CD4-positive, alpha-beta T cell treated with Interleukin-15 for 1 hour (primary cell): ENCODE measurements at regions not wholly inside any gene's neighbourhood (a gene's known extent, or its start where the extent isn't known, plus 50 kb on each side); places are given as distances from the start of the nearest gene placed in this dataset.

Experiments used
- DNase-seq: peaks from one replicate; pipeline ENCODE4 v3.0.0-alpha.2; 2020

GRCh38 chr10:31604646-31605170 is 285.7 kb downstream of the ZEB1 start:
- no peak for DNase-seq

- DNase-seq: no peak
Measured at GRCh38 chr10:31604096-31604495, 285.1 kb downstream of the ZEB1 start.

- DNase-seq: peak; percentile 83
Measured at GRCh38 chr10:31603235-31604087, 284.4 kb downstream of the ZEB1 start.

DNA sequence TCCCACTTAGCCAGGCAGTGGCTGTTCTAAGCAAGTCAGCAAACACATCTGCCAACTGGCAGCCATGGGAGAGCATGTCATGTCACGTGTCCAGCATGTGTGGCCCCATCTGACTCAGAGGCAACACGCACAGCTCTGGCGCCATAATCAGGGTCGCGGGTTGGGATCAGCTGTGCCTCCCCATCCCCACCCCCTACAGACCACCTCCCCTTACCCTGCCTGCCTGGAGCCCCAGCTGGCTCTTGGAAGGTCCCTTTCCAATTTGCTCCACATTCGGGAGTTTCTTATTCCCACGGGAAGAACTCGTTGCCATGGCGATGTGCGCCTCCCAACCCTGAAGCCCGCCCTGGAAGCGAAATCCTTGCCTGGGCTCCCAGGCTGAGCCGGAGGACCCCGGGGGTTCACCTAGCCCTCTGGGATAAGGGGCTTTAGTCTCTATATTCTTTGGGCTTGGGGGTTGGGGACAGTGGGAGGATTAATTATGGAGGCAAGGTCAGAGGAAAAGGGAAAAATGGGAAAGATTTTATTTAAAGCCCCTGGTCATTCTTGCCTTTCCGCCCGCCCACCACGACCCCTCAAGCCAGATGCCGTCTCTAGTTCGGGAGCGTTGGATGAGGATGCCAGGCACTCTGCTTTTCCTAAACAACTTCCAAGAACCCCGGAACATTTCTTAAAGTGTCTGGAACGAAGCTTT is 283.7 kb downstream of the ZEB1 start:
- no peak for DNase-seq

DNA sequence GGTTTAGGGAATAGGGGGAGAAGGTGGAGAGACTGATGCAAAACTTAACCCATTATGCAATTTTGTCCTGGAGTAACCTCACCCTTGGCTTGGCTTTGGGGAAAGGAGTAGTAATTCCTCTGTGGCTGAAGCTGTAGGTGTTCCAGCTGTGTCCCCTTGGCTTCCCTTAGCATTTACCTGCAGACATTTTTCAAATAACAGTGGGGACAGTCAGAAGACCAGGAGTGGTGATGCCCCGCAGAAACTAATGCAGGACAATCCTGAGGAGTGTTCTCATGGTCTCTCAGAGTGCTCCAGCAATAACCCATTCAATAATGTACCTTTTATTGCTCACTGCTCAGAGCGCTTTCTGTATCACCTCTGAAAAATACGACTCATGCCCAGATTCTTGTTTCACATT is 282.1 kb downstream of the ZEB1 start:
- DNase-seq: no peak

DNA sequence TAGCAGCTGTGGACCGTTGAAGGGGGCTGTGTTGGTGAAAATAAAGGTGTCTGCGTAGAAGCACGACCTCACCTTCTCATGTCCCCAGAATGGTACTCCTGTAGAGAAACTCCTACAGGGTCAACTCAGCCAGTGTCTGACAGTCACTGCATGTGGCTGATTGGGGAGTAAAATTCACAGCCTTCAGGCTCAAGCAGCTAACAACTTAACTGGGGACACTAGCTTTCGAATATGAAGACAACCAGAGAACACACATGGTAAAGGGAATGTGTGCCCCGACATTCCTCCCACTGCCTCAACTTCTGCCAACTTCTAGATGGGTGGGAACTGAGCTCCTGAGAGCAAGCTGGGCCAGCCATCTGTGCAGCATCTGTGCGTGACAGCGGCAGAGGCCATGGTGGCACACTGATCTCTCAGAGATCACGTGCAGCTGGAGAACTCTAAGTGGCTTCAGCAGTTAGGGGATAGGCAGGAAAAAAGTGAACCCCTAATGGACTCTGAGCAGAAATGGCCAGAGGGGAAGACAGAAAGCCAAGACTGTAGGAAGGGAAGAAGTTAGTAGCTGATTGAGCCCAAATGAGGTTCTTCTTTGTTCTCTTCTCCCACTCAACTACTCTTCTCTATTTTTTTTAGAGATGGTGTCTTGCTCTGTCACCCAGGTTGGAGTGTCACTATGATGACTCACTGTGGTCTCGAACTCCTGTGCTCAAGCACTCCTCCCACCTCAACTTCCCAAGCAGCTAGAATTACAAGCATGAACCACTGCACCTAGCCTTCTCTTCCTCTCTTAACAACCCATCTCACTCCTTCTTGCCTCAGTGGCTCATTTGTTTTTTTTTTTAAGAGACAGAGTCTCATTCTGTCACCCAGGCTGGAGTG is 280.8 kb downstream of the ZEB1 start:
- no peak for DNase-seq

DNA sequence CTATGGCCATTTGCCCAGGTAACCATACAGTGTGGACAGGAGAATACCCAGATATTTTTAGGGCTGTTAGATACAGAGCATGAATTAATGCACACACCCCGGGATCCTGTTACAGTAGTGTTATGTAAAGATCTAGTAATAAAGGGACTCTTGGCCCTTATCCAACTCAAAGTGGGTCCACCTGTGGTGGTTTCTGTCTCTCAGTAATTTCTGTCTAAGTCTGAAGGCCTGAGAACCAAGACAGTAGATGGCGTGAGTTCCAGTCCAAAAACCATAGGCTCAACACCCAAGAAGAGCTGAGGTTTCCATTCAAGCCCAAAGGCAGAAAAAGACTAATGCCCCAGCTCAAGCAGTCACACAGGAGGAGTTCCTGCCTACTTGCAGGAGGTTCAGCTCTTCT is 277.7 kb downstream of the ZEB1 start:
- no peak for DNase-seq

- DNase-seq: no peak
Measured at GRCh38 chr10:31595992-31596391, 277.0 kb downstream of the ZEB1 start.

- DNase-seq: no peak
Measured at GRCh38 chr10:31594347-31594873, 275.4 kb downstream of the ZEB1 start.

- DNase-seq: no peak
Measured at GRCh38 chr10:31593124-31593523, 274.1 kb downstream of the ZEB1 start.

DNA sequence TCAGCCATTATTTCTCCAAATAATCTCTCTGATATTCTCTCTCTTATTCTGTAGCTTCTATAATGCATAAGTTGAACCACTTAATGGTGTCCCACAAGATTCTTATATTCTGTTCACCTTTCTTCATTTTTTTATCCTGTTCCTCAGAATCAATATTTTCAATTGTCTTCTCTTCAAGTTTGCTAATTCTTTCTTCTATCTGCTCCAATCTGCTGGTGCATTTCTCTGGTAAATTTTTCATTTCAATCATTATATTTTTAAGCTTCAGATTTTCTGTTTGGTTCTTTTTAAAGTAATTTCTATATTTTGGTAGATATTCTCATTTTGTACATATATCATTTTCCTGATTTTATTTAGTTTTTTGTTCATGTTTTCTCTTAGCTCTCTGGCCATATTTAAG is 272.6 kb downstream of the ZEB1 start:
- DNase-seq: no peak

DNA sequence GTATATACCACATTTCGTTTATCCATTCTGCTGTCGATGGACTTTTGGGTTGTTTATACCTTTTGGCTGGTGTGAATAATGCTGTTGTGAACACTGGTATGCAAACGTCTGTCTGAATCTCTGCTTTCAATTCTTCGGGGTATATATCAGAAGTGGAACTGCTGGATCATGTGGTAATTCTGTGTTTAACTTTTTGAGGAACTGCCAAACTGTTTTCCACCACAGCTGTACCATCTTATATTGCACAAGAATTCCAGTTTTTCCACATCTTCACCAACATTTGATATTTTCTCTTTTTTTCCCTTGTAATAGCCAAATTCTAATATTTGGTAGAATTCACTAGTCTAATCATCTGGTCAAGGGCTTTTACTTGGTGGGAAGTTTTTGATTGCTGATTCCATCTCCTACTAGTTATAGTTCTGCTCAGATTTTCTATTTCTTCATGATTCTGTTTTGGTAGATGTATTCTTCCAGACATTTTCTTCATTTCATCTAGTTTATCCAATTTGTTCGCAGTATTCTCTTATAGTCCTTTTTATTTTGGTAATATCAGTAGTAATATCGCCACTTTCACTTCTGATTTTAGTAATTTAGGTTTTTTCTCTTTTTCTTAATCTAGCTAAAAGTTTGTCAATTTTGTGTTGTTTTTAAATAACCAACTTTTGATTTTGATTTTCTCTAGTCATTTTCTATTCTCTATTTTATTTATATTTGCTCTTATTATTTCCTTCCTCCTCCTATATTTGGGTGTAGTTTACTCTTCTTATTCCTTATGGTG is 271.2 kb downstream of the ZEB1 start:
- no peak for DNase-seq

DNA sequence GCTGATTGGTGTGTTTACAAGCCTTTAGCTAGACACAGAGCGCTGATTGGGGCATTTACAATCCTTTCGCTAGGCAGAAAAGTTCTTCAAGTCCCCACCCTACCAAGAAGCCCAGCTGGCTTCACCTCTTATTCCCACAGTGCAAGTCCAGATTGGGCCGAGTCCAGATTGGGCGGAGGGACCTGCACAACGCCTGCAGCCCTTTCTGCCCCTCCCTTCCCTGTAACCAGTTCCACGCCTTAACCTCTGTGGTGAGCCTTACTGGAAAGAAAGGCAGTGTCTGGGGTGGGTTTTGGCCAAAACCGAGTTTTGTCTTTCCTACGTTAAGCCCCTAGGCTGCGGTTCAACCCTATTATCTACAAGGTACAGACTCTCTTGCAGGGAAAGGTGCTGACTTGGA is 268.7 kb downstream of the ZEB1 start:
- DNase-seq: no peak

DNA sequence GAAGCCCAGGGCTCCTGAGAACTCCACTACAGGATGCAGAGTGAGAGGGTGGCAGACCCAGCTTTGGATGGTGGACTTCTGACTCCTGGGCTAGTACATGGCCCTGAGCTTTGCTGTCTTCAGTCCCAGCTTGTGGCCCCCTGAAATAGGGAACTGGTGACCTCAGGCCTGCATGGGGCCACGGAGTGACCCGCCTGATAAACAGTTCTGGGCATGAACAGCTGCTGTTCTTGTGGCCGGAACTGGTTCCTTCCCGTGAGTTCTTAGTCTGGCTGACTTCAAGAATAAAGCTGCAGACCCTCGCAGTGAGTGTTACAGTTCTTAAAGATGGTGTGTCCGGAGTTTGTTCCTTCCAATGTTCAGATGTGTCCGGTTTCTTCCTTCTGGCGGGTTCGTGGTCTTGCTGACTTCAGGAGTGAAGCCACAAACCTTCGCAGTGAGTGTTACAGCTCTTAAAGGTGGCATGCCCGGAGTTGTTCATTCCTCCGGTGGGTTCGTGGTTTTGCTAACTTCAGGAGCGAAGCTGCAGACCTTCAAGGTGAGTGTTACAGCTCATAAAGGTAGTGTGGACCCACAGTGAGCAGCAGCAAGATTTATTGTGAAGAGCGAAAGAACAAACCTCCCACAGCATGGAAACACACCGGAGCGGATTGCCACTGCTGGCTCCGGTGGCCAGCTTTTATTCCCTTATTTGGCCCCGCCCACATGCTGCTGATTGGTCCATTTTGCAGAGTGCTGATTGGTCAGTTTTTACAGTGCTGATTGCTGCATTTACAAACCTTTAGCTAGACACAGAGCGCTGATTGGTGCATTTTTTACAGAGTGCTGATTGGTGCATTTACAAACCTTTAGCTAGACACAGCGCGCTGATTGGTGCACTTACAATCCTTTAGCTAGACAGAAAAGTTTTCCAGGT is 268.0 kb downstream of the ZEB1 start:
- DNase-seq: peak; percentile 36

DNA sequence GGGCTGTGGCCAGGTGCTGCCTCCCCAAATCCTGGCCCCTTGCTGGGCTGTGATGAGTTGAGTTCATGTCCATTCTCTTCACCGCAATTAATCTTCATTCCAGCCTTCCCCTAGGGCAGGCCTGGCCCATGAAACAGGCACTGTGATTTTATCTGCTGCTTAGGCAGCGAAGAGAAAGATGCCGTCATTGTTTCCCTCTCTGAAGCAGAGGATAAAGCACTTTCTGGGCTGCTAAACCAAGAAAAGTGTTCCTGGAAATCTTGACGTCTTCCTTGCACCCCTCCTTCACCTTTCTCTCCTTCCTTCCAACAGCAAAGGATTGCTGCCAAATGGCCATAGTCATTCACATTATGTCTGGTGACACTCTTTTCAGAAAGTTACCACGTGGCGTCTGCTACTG is 265.9 kb downstream of the ZEB1 start:
- DNase-seq: no peak

GRCh38 chr10:31584098-31584631 is 265.1 kb downstream of the ZEB1 start:
- DNase-seq: no peak

GRCh38 chr10:31583293-31583692 is 264.3 kb downstream of the ZEB1 start:
- no peak for DNase-seq

- peak; percentile 45 for DNase-seq
Measured at GRCh38 chr10:31582365-31583052, 263.5 kb downstream of the ZEB1 start.

GRCh38 chr10:31581741-31582323 is 262.8 kb downstream of the ZEB1 start:
- peak; percentile 47 for DNase-seq

- DNase-seq: no peak
Measured at GRCh38 chr10:31580646-31581045, 261.6 kb downstream of the ZEB1 start.
